ENCODE measurements at regions not wholly inside any gene's neighbourhood (a gene's known extent, or its start where the extent isn't known, plus 50 kb on each side); places are given as distances from the start of the nearest gene placed in this dataset.
"Not testable (repeated sequence)": the region's sequence is repeated elsewhere in the genome, so short reads cannot be mapped to it uniquely, and the experiment has no call there.

DNA sequence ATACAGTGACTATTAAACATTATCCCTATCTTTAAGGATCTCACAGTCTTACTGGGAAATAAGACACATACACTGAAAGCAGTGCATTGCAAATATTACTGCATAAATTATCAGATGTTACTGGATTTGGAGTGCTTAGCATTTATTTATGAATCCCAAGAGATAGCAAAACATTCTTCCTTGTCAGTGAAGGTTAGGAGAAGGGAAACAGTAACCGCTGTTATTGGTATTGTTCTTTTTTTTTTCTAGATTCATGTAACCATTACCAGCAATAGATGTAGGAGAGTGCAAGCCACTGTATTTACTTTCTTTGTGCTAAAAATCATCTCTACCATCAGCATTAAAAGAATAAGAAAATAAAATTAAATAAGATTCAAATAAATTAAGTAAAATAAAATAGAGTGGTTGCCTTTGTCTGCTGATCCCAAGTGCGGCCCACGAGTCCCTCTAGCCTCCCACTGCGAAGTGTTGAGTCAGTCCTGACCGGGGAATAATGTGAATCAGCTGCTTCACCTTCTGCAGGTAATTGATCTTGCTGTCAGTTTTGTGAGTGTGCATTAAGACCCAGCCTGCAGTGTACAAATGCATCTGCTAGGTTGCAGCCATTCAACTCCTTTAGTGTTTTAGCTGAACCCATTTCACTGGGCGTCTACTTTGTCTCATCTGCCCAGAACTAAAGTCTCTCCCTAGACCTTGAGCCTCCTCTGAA is 1344.9 kb downstream of the GATA3 start:
- H3K27ac ChIP-seq (ENCODE audit: low read depth, low read length) = no peak overlapping the region
- H3K36me3 ChIP-seq (ENCODE audit: control insufficient read depth, insufficient read depth, low read length) = no peaks in the 10 kb centered on the region
- 73% methylated on average over 4 of the region's 6 CpGs for WGBS (ENCODE audit: insufficient coverage)
- no peaks in the 10 kb centered on the region for H3K27me3 ChIP-seq (ENCODE audit: control insufficient read depth, insufficient read depth, low read length)
- DNase-seq (ENCODE audit: low read depth in 4 of 6, low spot score in 6 of 6) = peak in 1 of 6 donors; percentile 37
- no peak overlapping the region for H3K4me3 ChIP-seq (ENCODE audit: low read depth, low read length)
- H3K9me3 ChIP-seq (ENCODE audit: control insufficient read depth, insufficient read depth, low read length) = no peaks in the 10 kb centered on the region
- H3K4me1 ChIP-seq (ENCODE audit: control insufficient read depth, insufficient read depth, low read length) = no peaks in the 10 kb centered on the region

DNA sequence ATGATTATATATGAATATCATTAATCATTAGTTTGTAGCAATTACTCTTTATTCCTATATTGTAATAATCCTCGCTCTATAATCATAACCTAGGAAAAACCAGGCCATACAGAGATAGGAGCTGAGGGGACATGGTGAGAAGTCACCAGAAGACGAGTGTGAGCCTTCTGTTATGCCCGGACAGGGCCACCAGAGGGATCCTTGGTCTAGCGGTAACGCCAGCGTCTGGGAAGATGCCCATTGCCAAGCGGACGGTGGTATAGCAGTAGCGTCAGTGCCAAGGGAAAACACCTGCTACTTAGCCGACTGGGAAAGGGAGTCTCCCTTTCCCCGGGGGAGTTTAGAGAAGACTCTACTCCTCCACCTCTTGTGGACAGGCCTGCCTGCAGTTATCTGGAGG is 1347.6 kb downstream of the GATA3 start:
- H3K4me1 ChIP-seq (ENCODE audit: control insufficient read depth, insufficient read depth, low read length); H3K27ac ChIP-seq (ENCODE audit: low read depth, low read length); H3K4me3 ChIP-seq (ENCODE audit: low read depth, low read length); H3K27me3 ChIP-seq (ENCODE audit: control insufficient read depth, insufficient read depth, low read length); DNase-seq (ENCODE audit: low read depth in 4 of 6, low spot score in 6 of 6); H3K9me3 ChIP-seq (ENCODE audit: control insufficient read depth, insufficient read depth, low read length); H3K36me3 ChIP-seq (ENCODE audit: control insufficient read depth, insufficient read depth, low read length): not testable (repeated sequence)
- WGBS (ENCODE audit: insufficient coverage) = 95% methylated on average over 10 of the region's 11 CpGs

GRCh38 chr10:9402507-9403195 is 1348.2 kb downstream of the GATA3 start:
- H3K27ac ChIP-seq (ENCODE audit: low read depth, low read length); H3K9me3 ChIP-seq (ENCODE audit: control insufficient read depth, insufficient read depth, low read length); H3K4me3 ChIP-seq (ENCODE audit: low read depth, low read length); H3K27me3 ChIP-seq (ENCODE audit: control insufficient read depth, insufficient read depth, low read length); H3K4me1 ChIP-seq (ENCODE audit: control insufficient read depth, insufficient read depth, low read length); H3K36me3 ChIP-seq (ENCODE audit: control insufficient read depth, insufficient read depth, low read length); DNase-seq (ENCODE audit: low read depth in 4 of 6, low spot score in 6 of 6): not testable (repeated sequence)
- 85% methylated on average over 6 of the region's 9 CpGs for WGBS (ENCODE audit: insufficient coverage)

- H3K4me3 ChIP-seq (ENCODE audit: low read depth, low read length); H3K4me1 ChIP-seq (ENCODE audit: control insufficient read depth, insufficient read depth, low read length); H3K36me3 ChIP-seq (ENCODE audit: control insufficient read depth, insufficient read depth, low read length); H3K27ac ChIP-seq (ENCODE audit: low read depth, low read length); H3K27me3 ChIP-seq (ENCODE audit: control insufficient read depth, insufficient read depth, low read length); DNase-seq (ENCODE audit: low read depth in 4 of 6, low spot score in 6 of 6); H3K9me3 ChIP-seq (ENCODE audit: control insufficient read depth, insufficient read depth, low read length): not testable (repeated sequence)
- WGBS (ENCODE audit: insufficient coverage) = 97% methylated on average over 29 of the region's 29 CpGs
Measured at GRCh38 chr10:9407201-9407600, 1352.7 kb downstream of the GATA3 start.

GRCh38 chr10:9416331-9416730 is 1361.8 kb downstream of the GATA3 start:
- Histone ChIP-seq H3K9me3 (ENCODE audit: control insufficient read depth, insufficient read depth, low read length) (no peaks in the 10 kb centered on the region), H3K4me3 (ENCODE audit: low read depth, low read length) (no peak overlapping the region), H3K27ac (ENCODE audit: low read depth, low read length) (no peak overlapping the region), H3K4me1 (ENCODE audit: control insufficient read depth, insufficient read depth, low read length) (no peaks in the 10 kb centered on the region), H3K27me3 (ENCODE audit: control insufficient read depth, insufficient read depth, low read length) (no peaks in the 10 kb centered on the region), H3K36me3 (ENCODE audit: control insufficient read depth, insufficient read depth, low read length) (no peaks in the 10 kb centered on the region)
- no peak for DNase-seq (ENCODE audit: low read depth in 4 of 6, low spot score in 6 of 6)
- no CpG with 5 or more reads among the region's 1 CpG for WGBS (ENCODE audit: insufficient coverage)

DNA sequence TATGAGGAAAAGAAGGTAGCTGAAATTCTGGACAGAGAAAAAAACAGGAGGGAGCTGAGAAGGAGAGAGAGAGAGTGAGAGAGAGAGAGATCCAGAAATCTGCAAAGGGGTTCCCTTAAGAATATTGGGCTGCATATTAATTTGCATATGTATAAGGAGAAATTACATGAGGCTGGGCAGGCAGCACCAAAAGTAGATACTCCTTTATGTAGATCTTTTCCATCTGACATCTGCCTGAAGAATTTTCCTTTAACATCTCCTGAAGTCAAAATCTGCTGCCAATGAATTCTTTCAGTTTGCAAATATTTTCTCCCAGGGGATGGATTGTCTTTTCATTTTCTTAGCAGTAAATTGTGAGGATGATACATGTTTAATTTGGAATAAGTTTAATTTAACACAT is 1365.3 kb downstream of the GATA3 start:
- Histone ChIP-seq H3K4me3 (ENCODE audit: low read depth, low read length) (no peak overlapping the region), H3K36me3 (ENCODE audit: control insufficient read depth, insufficient read depth, low read length) (no peaks in the 10 kb centered on the region), H3K27ac (ENCODE audit: low read depth, low read length) (no peak overlapping the region), H3K4me1 (ENCODE audit: control insufficient read depth, insufficient read depth, low read length) (no peaks in the 10 kb centered on the region), H3K27me3 (ENCODE audit: control insufficient read depth, insufficient read depth, low read length) (no peaks in the 10 kb centered on the region), H3K9me3 (ENCODE audit: control insufficient read depth, insufficient read depth, low read length) (no peaks in the 10 kb centered on the region)
- no peak for DNase-seq (ENCODE audit: low read depth in 4 of 6, low spot score in 6 of 6)

- H3K27me3 ChIP-seq (ENCODE audit: control insufficient read depth, insufficient read depth, low read length) = no peaks in the 10 kb centered on the region
- H3K4me1 ChIP-seq (ENCODE audit: control insufficient read depth, insufficient read depth, low read length) = no peaks in the 10 kb centered on the region
- H3K4me3 ChIP-seq (ENCODE audit: low read depth, low read length) = no peak overlapping the region
- no peaks in the 10 kb centered on the region for H3K36me3 ChIP-seq (ENCODE audit: control insufficient read depth, insufficient read depth, low read length)
- H3K9me3 ChIP-seq (ENCODE audit: control insufficient read depth, insufficient read depth, low read length) = peaks cover 3% of the 10 kb centered on the region
- peak in 2 of 6 donors; percentile 18 to 49 for DNase-seq (ENCODE audit: low read depth in 4 of 6, low spot score in 6 of 6)
- H3K27ac ChIP-seq (ENCODE audit: low read depth, low read length) = no peak overlapping the region
Measured at GRCh38 chr10:9427209-9427608, 1372.7 kb downstream of the GATA3 start.

- no peaks in the 10 kb centered on the region for H3K4me1 ChIP-seq (ENCODE audit: control insufficient read depth, insufficient read depth, low read length)
- no peak for DNase-seq (ENCODE audit: low read depth in 4 of 6, low spot score in 6 of 6)
- H3K27me3 ChIP-seq (ENCODE audit: control insufficient read depth, insufficient read depth, low read length) = no peaks in the 10 kb centered on the region
- 88% methylated on average over 2 of the region's 2 CpGs for WGBS (ENCODE audit: insufficient coverage)
- H3K36me3 ChIP-seq (ENCODE audit: control insufficient read depth, insufficient read depth, low read length) = no peaks in the 10 kb centered on the region
- H3K4me3 ChIP-seq (ENCODE audit: low read depth, low read length) = no peak overlapping the region
- no peaks in the 10 kb centered on the region for H3K9me3 ChIP-seq (ENCODE audit: control insufficient read depth, insufficient read depth, low read length)
- no peak overlapping the region for H3K27ac ChIP-seq (ENCODE audit: low read depth, low read length)
Measured at GRCh38 chr10:9437131-9437530, 1382.6 kb downstream of the GATA3 start.

DNA sequence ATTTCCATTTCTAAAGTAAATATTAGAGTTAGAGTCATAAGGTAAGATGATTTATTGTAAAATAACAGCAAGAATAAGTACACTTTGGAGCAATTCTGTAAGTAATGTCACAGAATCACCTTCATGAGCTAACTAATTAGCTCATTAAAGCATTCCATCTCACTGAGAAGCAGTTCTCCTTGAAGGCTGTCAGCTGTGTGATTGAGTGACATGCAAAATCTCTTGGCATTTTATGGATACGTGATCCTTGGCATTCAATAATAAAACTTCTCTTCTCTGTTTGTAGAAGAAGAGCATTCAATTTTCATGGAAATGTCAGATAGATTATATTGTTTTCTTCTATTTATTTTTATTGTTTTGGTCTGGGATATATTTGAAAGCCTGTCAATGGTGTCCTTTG is 1389.3 kb downstream of the GATA3 start:
- WGBS (ENCODE audit: insufficient coverage) = no CpG with 5 or more reads among the region's 1 CpG
- DNase-seq (ENCODE audit: low read depth in 4 of 6, low spot score in 6 of 6) = peak in 1 of 6 donors; percentile 23
- H3K36me3 ChIP-seq (ENCODE audit: control insufficient read depth, insufficient read depth, low read length) = no peaks in the 10 kb centered on the region
- no peak overlapping the region for H3K4me3 ChIP-seq (ENCODE audit: low read depth, low read length)
- H3K9me3 ChIP-seq (ENCODE audit: control insufficient read depth, insufficient read depth, low read length) = no peaks in the 10 kb centered on the region
- no peak overlapping the region for H3K27ac ChIP-seq (ENCODE audit: low read depth, low read length)
- H3K27me3 ChIP-seq (ENCODE audit: control insufficient read depth, insufficient read depth, low read length) = no peaks in the 10 kb centered on the region
- H3K4me1 ChIP-seq (ENCODE audit: control insufficient read depth, insufficient read depth, low read length) = no peaks in the 10 kb centered on the region

GRCh38 chr10:9449530-9449929 is 1395.0 kb downstream of the GATA3 start:
- Histone ChIP-seq H3K27me3 (ENCODE audit: control insufficient read depth, insufficient read depth, low read length) (no peaks in the 10 kb centered on the region), H3K36me3 (ENCODE audit: control insufficient read depth, insufficient read depth, low read length) (no peaks in the 10 kb centered on the region), H3K4me3 (ENCODE audit: low read depth, low read length) (no peak overlapping the region), H3K9me3 (ENCODE audit: control insufficient read depth, insufficient read depth, low read length) (no peaks in the 10 kb centered on the region), H3K27ac (ENCODE audit: low read depth, low read length) (no peak overlapping the region), H3K4me1 (ENCODE audit: control insufficient read depth, insufficient read depth, low read length) (no peaks in the 10 kb centered on the region)
- no peak for DNase-seq (ENCODE audit: low read depth in 4 of 6, low spot score in 6 of 6)
- WGBS (ENCODE audit: insufficient coverage) = no CpG with 5 or more reads among the region's 2 CpGs
